PC-9 (cell line): ENCODE measurements at regions not wholly inside any gene's neighbourhood (a gene's known extent, or its start where the extent isn't known, plus 50 kb on each side); places are given as distances from the start of the nearest gene placed in this dataset.

Experiments
- BruUV-seq: library from RNA; stranded (reverse); fragments of 400-500 nt; replicated peaks from 2 replicates; lab custom pipeline; 2021; lab: Mats Ljungman, UMichigan
- CTCF ChIA-PET: fragments of 300-600 bp; sonication (Branson Sonifier 250); formaldehyde crosslinking; loops from one replicate; lab custom pipeline; 2022; ENCODE audit warnings: antibody characterized with exemption; lab: Charles Lee
- POLR2A ChIA-PET: fragments of 300-600 bp; sonication (Branson Sonifier 250); formaldehyde crosslinking; loops from one replicate; lab custom pipeline; 2022; ENCODE audit warnings: antibody characterized with exemption; ENCODE audit not compliant: unreplicated experiment; lab: Charles Lee
- DNase-seq, 2 experiments: peaks; one replicate each; pipeline versions ENCODE4 v3.0.0 to v3.0.0-alpha.2; 2015 to 2022; ENCODE audit warnings: mixed read lengths in 1 of 2
- H2AFZ ChIP-seq: fragments of 200-600 bp; sonication (generic); 2 replicates; pipeline ENCODE4 v1.8.1; 2017; ENCODE audit warnings: antibody characterized with exemption
- H3F3A ChIP-seq: fragments of 200-600 bp; sonication (generic); 2 replicates; pipeline ENCODE4 v1.8.1; 2017; ENCODE audit warnings: antibody characterized with exemption, mild to moderate bottlenecking, low read depth; ENCODE audit not compliant: insufficient read depth
- H3K27ac ChIP-seq: fragments of 200-600 bp; sonication (generic); 2 replicates; pipeline ENCODE4 v1.6.1; 2016; ENCODE audit warnings: mixed run types
- H3K27me3 ChIP-seq: fragments of 200-600 bp; sonication (generic); 2 replicates; pipeline ENCODE4 v1.6.1; 2016; ENCODE audit warnings: low read depth, mixed run types; ENCODE audit not compliant: insufficient read depth
- H3K36me3 ChIP-seq: fragments of 200-600 bp; sonication (generic); 2 replicates; pipeline ENCODE4 v1.6.1; 2016; ENCODE audit warnings: low read depth, mixed run types
- H3K4me1 ChIP-seq: fragments of 200-600 bp; sonication (generic); replicated peaks from 2 replicates; pipeline ENCODE4 v1.6.1; 2016; ENCODE audit warnings: mixed run types; ENCODE audit not compliant: insufficient read depth
- H3K4me2 ChIP-seq: fragments of 200-600 bp; sonication (generic); 2 replicates; pipeline ENCODE4 v1.6.1; 2017; ENCODE audit warnings: mixed run types
- H3K4me3 ChIP-seq: fragments of 200-600 bp; sonication (generic); 2 replicates; pipeline ENCODE4 v1.6.1; 2016; ENCODE audit warnings: mixed run types
- H3K79me2 ChIP-seq: fragments of 200-600 bp; sonication (generic); 2 replicates; pipeline ENCODE4 v1.6.1; 2017; ENCODE audit warnings: low read depth, mixed run types
- H3K9me2 ChIP-seq: fragments of 200-600 bp; sonication (generic); 2 replicates; pipeline ENCODE4 v1.8.1; 2017; ENCODE audit warnings: mild to moderate bottlenecking; ENCODE audit not compliant: insufficient read depth
- H3K9me3 ChIP-seq: fragments of 200-600 bp; sonication (generic); 2 replicates; pipeline ENCODE4 v1.8.1; 2016; ENCODE audit warnings: low read depth; ENCODE audit not compliant: insufficient read depth
- H4K20me1 ChIP-seq: fragments of 200-600 bp; sonication (generic); 2 replicates; pipeline ENCODE4 v1.8.1; 2017; ENCODE audit not compliant: insufficient read depth
- EZH2 ChIP-seq: fragments of 200-600 bp; sonication (generic); IDR thresholded peaks from 2 replicates; pipeline ENCODE4 v1.8.0; 2017; ENCODE audit warnings: antibody characterized with exemption, low read depth
- intact Hi-C: fragments of 100-400 bp; cut with micrococcal nuclease; formaldehyde crosslinking; loops from one replicate; pipeline ENCODE4 v1.10.0; 2022; ENCODE audit not compliant: unreplicated experiment
- TF ChIP-seq, protein P1 (sequence below): fragments of 200-600 bp; sonication (generic); conservative IDR thresholded peaks from 2 replicates; pipeline ENCODE4 v1.6.1; 2017; ENCODE audit warnings: mixed run types, antibody characterized with exemption, mild to moderate bottlenecking, moderate library complexity

- H2AFZ ChIP-seq: no peak overlapping the region
- H3K9me3 ChIP-seq: peaks cover 9% of the 10 kb centered on the region; the same call in 1 of the 2 replicates
- TF ChIP-seq, protein P1, sequence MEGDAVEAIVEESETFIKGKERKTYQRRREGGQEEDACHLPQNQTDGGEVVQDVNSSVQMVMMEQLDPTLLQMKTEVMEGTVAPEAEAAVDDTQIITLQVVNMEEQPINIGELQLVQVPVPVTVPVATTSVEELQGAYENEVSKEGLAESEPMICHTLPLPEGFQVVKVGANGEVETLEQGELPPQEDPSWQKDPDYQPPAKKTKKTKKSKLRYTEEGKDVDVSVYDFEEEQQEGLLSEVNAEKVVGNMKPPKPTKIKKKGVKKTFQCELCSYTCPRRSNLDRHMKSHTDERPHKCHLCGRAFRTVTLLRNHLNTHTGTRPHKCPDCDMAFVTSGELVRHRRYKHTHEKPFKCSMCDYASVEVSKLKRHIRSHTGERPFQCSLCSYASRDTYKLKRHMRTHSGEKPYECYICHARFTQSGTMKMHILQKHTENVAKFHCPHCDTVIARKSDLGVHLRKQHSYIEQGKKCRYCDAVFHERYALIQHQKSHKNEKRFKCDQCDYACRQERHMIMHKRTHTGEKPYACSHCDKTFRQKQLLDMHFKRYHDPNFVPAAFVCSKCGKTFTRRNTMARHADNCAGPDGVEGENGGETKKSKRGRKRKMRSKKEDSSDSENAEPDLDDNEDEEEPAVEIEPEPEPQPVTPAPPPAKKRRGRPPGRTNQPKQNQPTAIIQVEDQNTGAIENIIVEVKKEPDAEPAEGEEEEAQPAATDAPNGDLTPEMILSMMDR: peak; percentile 53; the same call in 1 of the 2 replicates
- TF ChIP-seq EZH2: no peak
- H3K36me3 ChIP-seq: peaks cover 6% of the 10 kb centered on the region; the same call in 1 of the 2 replicates
- no TSS peak for BruUV-seq
- no peak overlapping the region for H3K27ac ChIP-seq
- H4K20me1 ChIP-seq: no peaks in the 10 kb centered on the region
- no peaks in the 10 kb centered on the region for H3K79me2 ChIP-seq
- H3F3A ChIP-seq: peaks cover 19% of the 10 kb centered on the region
- H3K4me1 ChIP-seq: peaks cover 69% of the 10 kb centered on the region
- H3K4me2 ChIP-seq: no peak overlapping the region
- CTCF ChIA-PET: no interaction called here
- no peaks in the 10 kb centered on the region for H3K9me2 ChIP-seq
- POLR2A ChIA-PET: interaction anchor here (0.9 kb wide), 1 partner anchor 43 kb away, joined by 4 read pairs; no protein-coding TSS in a partner anchor
- no peak for DNase-seq
- H3K4me3 ChIP-seq: no peak overlapping the region
- intact Hi-C loops: loop anchor here (5.0 to 10.0 kb wide), 4 partner anchors 46 to 574 kb away; no protein-coding TSS in a partner anchor
- no peaks in the 10 kb centered on the region for H3K27me3 ChIP-seq
Measured at GRCh38 chr9:116000748-116001329, 152.8 kb upstream of the PAPPA start.

GRCh38 chr9:116002181-116002580 is 151.4 kb upstream of the PAPPA start:
- peaks cover 15% of the 10 kb centered on the region; the same call in 1 of the 2 replicates for H3K9me3 ChIP-seq
- peak overlapping the region; percentile 96 for H3K27ac ChIP-seq
- no peaks in the 10 kb centered on the region for H3K27me3 ChIP-seq
- H3K36me3 ChIP-seq: peaks cover 6% of the 10 kb centered on the region; the same call in 1 of the 2 replicates
- no peaks in the 10 kb centered on the region for H4K20me1 ChIP-seq
- intact Hi-C loops: loop anchor here (5.0 to 10.0 kb wide), 4 partner anchors 47 to 573 kb away; no protein-coding TSS in a partner anchor
- H3K79me2 ChIP-seq: no peaks in the 10 kb centered on the region
- peak overlapping the region; percentile 65 for H3K4me2 ChIP-seq
- peaks cover 69% of the 10 kb centered on the region for H3K4me1 ChIP-seq
- H3K4me3 ChIP-seq: no peak overlapping the region; the same call in 1 of the 2 replicates
- peaks cover 19% of the 10 kb centered on the region for H3F3A ChIP-seq
- CTCF ChIA-PET: interaction anchor here (0.7 kb wide), 1 partner anchor 99 kb away, joined by 3 read pairs; no protein-coding TSS in a partner anchor
- peak overlapping the region; percentile 68 for H2AFZ ChIP-seq
- no peak for TF ChIP-seq EZH2
- TF ChIP-seq, protein P1: no peak
- DNase-seq: peak; percentile 7 to 61
- no peaks in the 10 kb centered on the region for H3K9me2 ChIP-seq
- no TSS peak for BruUV-seq
- POLR2A ChIA-PET: no interaction called here

DNA sequence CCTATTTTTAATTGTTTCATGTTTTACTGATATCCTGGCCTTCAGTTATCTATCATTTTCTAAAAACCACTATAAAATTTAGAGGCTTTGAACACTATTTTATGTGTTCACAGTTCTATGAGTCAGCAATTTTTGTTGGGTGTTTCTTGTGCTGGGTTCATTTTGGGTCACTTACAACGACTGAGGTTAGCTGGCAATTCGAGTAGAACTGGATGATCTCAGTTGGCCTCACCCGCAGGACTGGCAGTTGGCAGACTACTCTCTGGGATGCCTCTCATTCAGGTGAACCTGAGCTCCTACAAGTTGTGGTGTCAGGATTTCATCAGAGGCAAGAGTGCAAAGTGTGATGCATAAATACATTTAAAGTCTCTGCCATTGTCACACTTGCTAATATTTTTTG is 151.0 kb upstream of the PAPPA start:
- POLR2A ChIA-PET: interaction anchor here (0.6 kb wide), 1 partner anchor 154 kb away, joined by 4 read pairs; no protein-coding TSS in a partner anchor
- Histone ChIP-seq H3F3A (peaks cover 24% of the 10 kb centered on the region), H3K9me2 (no peaks in the 10 kb centered on the region), H3K9me3 (peaks cover 15% of the 10 kb centered on the region; the same call in 1 of the 2 replicates), H3K27ac (peak overlapping the region; percentile 96), H3K4me3 (no peak overlapping the region; the same call in 1 of the 2 replicates), H3K27me3 (no peaks in the 10 kb centered on the region), H3K79me2 (no peaks in the 10 kb centered on the region), H2AFZ (peak overlapping the region; percentile 68), H3K36me3 (peaks cover 6% of the 10 kb centered on the region; the same call in 1 of the 2 replicates), H3K4me1 (peaks cover 72% of the 10 kb centered on the region), H3K4me2 (peak overlapping the region; percentile 65), H4K20me1 (no peaks in the 10 kb centered on the region)
- BruUV-seq: no TSS peak
- DNase-seq: peak; percentile 69 to 90
- intact Hi-C loops: loop anchor here (5.0 to 10.0 kb wide), 4 partner anchors 48 to 572 kb away; no protein-coding TSS in a partner anchor
- CTCF ChIA-PET: no interaction called here
- TF ChIP-seq, protein P1: no peak
- TF ChIP-seq EZH2: no peak
